ENCODE measurements at regions not wholly inside any gene's neighbourhood (a gene's known extent, or its start where the extent isn't known, plus 50 kb on each side); places are given as distances from the start of the nearest gene placed in this dataset.

- no peak for TF ChIP-seq JUND (IDR thresholded peaks at IDR 0.05; ENCODE audit: low read length)
These were observed 54.0 kb upstream of the EGFL6 start (continued) for GRCh38 chrX:13515211-13515930.

All from H1 (cell line).